IMR-90 (cell line): ENCODE measurements at regions not wholly inside any gene's neighbourhood (a gene's known extent, or its start where the extent isn't known, plus 50 kb on each side); places are given as distances from the start of the nearest gene placed in this dataset.

ENCODE experiments used
- ATAC-seq: fragments of 200-7000 bp; cut with Tn5 transposase; 2 replicates; pipeline ENCODE4 v1.9.1; 2020; ENCODE audit warnings: low read depth, mild to moderate bottlenecking, moderate library complexity
- BruUV-seq: library from RNA; stranded (reverse); fragments of 400-500 nt; replicated peaks from 2 replicates; lab custom pipeline; 2021; lab: Mats Ljungman, UMichigan
- CTCF ChIA-PET: fragments of 300-600 bp; formaldehyde crosslinking; extraction: SDS; loops from one replicate; lab custom pipeline; 2021; ENCODE audit warnings: antibody characterized with exemption; lab: Yijun Ruan, JAX
- POLR2A ChIA-PET: fragments of 300-600 bp; sonication (Branson Sonifier 250); formaldehyde crosslinking; loops from one replicate; lab custom pipeline; 2022; ENCODE audit warnings: antibody characterized with exemption; ENCODE audit not compliant: unreplicated experiment; lab: Charles Lee
- DNase-seq: peaks from one replicate; pipeline ENCODE4 v3.0.0; 2013
- H2AFZ ChIP-seq: replicated peaks from 2 replicates; pipeline ENCODE3; 2013; ENCODE audit warnings: low read length, mild to moderate bottlenecking; ENCODE audit not compliant: poor library complexity
- H2AK5ac ChIP-seq: 2 replicates; pipeline ENCODE4 v1.6.1; 2013; ENCODE audit warnings: low read depth, low read length, inconsistent platforms
- H2AK9ac ChIP-seq: replicated peaks from 2 replicates; pipeline ENCODE3; 2013; ENCODE audit warnings: mild to moderate bottlenecking, low read depth, low read length, moderate library complexity; ENCODE audit not compliant: poor library complexity
- H2BK120ac ChIP-seq: 2 replicates; pipeline ENCODE4 v1.6.1; 2013; ENCODE audit warnings: low read depth, low read length, inconsistent platforms
- H2BK15ac ChIP-seq: 3 replicates; pipeline ENCODE4 v1.6.1; 2013; ENCODE audit warnings: low read depth, low read length, inconsistent platforms
- H2BK20ac ChIP-seq: 2 replicates; pipeline ENCODE4 v1.6.1; 2013; ENCODE audit warnings: low read depth, mild to moderate bottlenecking, inconsistent platforms, low read length, moderate library complexity
- H2BK5ac ChIP-seq: 2 replicates; pipeline ENCODE4 v1.6.1; 2013; ENCODE audit warnings: mild to moderate bottlenecking, low read depth, low read length, inconsistent platforms; ENCODE audit not compliant: poor library complexity, severe bottlenecking
- H3K14ac ChIP-seq: replicated peaks from 2 replicates; pipeline ENCODE4 v1.6.1; 2013; ENCODE audit warnings: low read depth, low read length, inconsistent platforms
- H3K18ac ChIP-seq: 2 replicates; pipeline ENCODE4 v1.6.1; 2013; ENCODE audit warnings: low read depth, low read length, control low read depth
- H3K23ac ChIP-seq: 2 replicates; pipeline ENCODE4 v1.6.1; 2013; ENCODE audit warnings: low read depth, low read length, inconsistent platforms
- H3K27ac ChIP-seq: 2 replicates; pipeline ENCODE4 v1.5.1; 2013; ENCODE audit warnings: mild to moderate bottlenecking, control low read depth, low read length; ENCODE audit not compliant: insufficient read depth
- H3K27me3 ChIP-seq: 2 replicates; pipeline ENCODE4 v1.6.1; 2013; ENCODE audit warnings: low read length; ENCODE audit not compliant: control insufficient read depth, insufficient read depth
- H3K36me3 ChIP-seq: 2 replicates; pipeline ENCODE4 v1.6.1; 2013; ENCODE audit warnings: low read length, mixed read lengths; ENCODE audit not compliant: control insufficient read depth, insufficient read depth
- H3K4ac ChIP-seq: 2 replicates; pipeline ENCODE4 v1.6.1; 2013; ENCODE audit warnings: low read depth, low read length, inconsistent platforms
- H3K4me1 ChIP-seq: 2 replicates; pipeline ENCODE4 v1.6.1; 2013; ENCODE audit warnings: low read length, mixed read lengths; ENCODE audit not compliant: control insufficient read depth, insufficient read depth
- H3K4me2 ChIP-seq: 2 replicates; pipeline ENCODE4 v1.6.1; 2013; ENCODE audit warnings: low read depth, mild to moderate bottlenecking, control low read depth, low read length, moderate library complexity
- H3K4me3 ChIP-seq: 2 replicates; pipeline ENCODE4 v1.5.1; 2013; ENCODE audit warnings: low read depth, mild to moderate bottlenecking, control low read depth, low read length, moderate library complexity; ENCODE audit not compliant: insufficient read depth
- H3K56ac ChIP-seq: 2 replicates; pipeline ENCODE4 v1.6.1; 2013; ENCODE audit warnings: low read length, inconsistent platforms; ENCODE audit not compliant: insufficient read depth; ENCODE audit errors: extremely low read depth
- H3K79me1 ChIP-seq, 2 experiments: 2 replicates each; pipeline ENCODE4 v1.6.1; 2013; ENCODE audit warnings: low read length in 2 of 2, inconsistent platforms in 1 of 2, low read depth in 1 of 2
- H3K9ac ChIP-seq: 2 replicates; pipeline ENCODE4 v1.6.1; 2013; ENCODE audit warnings: low read depth, low read length, control low read depth
- H3K9me1 ChIP-seq: 2 replicates; pipeline ENCODE4 v1.6.1; 2013; ENCODE audit warnings: low read length, inconsistent platforms; ENCODE audit not compliant: insufficient read depth
- H3K9me3 ChIP-seq: 2 replicates; pipeline ENCODE4 v1.6.1; 2013; ENCODE audit warnings: low read length; ENCODE audit not compliant: control insufficient read depth, insufficient read depth
- H4K20me1 ChIP-seq: 2 replicates; pipeline ENCODE4 v1.6.1; 2013; ENCODE audit warnings: low read length, inconsistent platforms; ENCODE audit not compliant: insufficient read depth
- H4K5ac ChIP-seq: 2 replicates; pipeline ENCODE4 v1.6.1; 2013; ENCODE audit warnings: mild to moderate bottlenecking, low read depth, low read length, control low read depth
- H4K8ac ChIP-seq, 2 experiments: 2 replicates each; pipeline ENCODE4 v1.6.1; 2013; ENCODE audit warnings: low read depth in 2 of 2, low read length in 2 of 2, control low read depth in 1 of 2, inconsistent platforms in 1 of 2
- H4K91ac ChIP-seq: 2 replicates; pipeline ENCODE4 v1.6.1; 2013; ENCODE audit warnings: low read depth, low read length, inconsistent platforms; ENCODE audit not compliant: insufficient read depth
- BHLHE40 ChIP-seq: fragments of 150-350 bp; IDR thresholded peaks from 2 replicates; pipeline ENCODE4 v1.6.1; 2016; ENCODE audit warnings: mild to moderate bottlenecking, low read depth, low read length
- CTCF ChIP-seq: conservative IDR thresholded peaks from 2 replicates; pipeline ENCODE4 v1.5.1; 2012; ENCODE audit warnings: mild to moderate bottlenecking, low read depth, low read length, improper control_type of control experiment
- FOS ChIP-seq: fragments of 150-350 bp; IDR thresholded peaks from 2 replicates; pipeline ENCODE4 v1.6.1; 2016; ENCODE audit warnings: low read depth, low read length
- MXI1 ChIP-seq: IDR thresholded peaks from 2 replicates; pipeline ENCODE4 v1.6.1; 2012; ENCODE audit warnings: low read depth, mild to moderate bottlenecking, low read length, moderate library complexity, borderline replicate concordance
- RAD21 ChIP-seq: IDR thresholded peaks from 2 replicates; pipeline ENCODE4 v1.6.1; 2012; ENCODE audit warnings: low read length, improper control_type of control experiment
- RFX5 ChIP-seq: IDR thresholded peaks from 2 replicates; pipeline ENCODE4 v1.8.0; 2012; ENCODE audit warnings: low read depth, mild to moderate bottlenecking, low read length, moderate library complexity
- SMC3 ChIP-seq: fragments of 150-350 bp; IDR thresholded peaks from 2 replicates; pipeline ENCODE4 v1.6.1; 2016; ENCODE audit warnings: low read depth, mild to moderate bottlenecking, antibody characterized with exemption, low read length, moderate library complexity
- WGBS, 2 experiments: methylation state at CpG; one replicate each; pipeline versions ENCODE4 v1.1.5 to v1.1.7; 2013; ENCODE audit warnings: missing lambda C conversion rate in 2 of 2; ENCODE audit not compliant: insufficient read length in 1 of 2; ENCODE audit errors: extremely low coverage in 2 of 2; 5-methylcytosine and 5-hydroxymethylcytosine counted together
- dilution Hi-C: fragments of 300-500 bp; cut with HindIII; formaldehyde crosslinking; loops from one replicate; pipeline ENCODE4 v1.14.3; 2018; ENCODE audit warnings: low sequenced_read_pairs; ENCODE audit not compliant: unreplicated experiment
- in situ Hi-C: fragments of 300-500 bp; cut with MboI; formaldehyde crosslinking; loops from 3 replicates; pipeline ENCODE4 v1.14.3; 2019; ENCODE audit warnings: low sequenced_read_pairs, inconsistent platforms, mixed read lengths
- intact Hi-C: fragments of 100-400 bp; cut with micrococcal nuclease; formaldehyde crosslinking; loops from 2 replicates; pipeline ENCODE4 v1.10.0; 2022

GRCh38 chr12:60279221-60279620, 683.4 kb downstream of the SLC16A7 start:
- Histone ChIP-seq H2AK5ac (no peak overlapping the region), H3K27me3 (no peaks in the 10 kb centered on the region), H4K20me1 (no peaks in the 10 kb centered on the region), H3K4me3 (no peak overlapping the region), H4K91ac (peak overlapping the region; percentile 36; the same call in 1 of the 2 replicates), H2BK20ac (peak overlapping the region; percentile 99), H3K23ac (peak overlapping the region; percentile 28; the same call in 1 of the 2 replicates), H2BK15ac (peak overlapping the region; percentile 75; the same call in 2 of the 3 replicates), H3K36me3 (no peaks in the 10 kb centered on the region), H4K5ac (no peak overlapping the region), H3K79me1 (no peaks in the 10 kb centered on the region), H3K27ac (no peak overlapping the region), H2BK5ac (peak overlapping the region; percentile 87), H4K8ac (peak overlapping the region in 1 of 2 experiments; percentile 84; a peak in 3 of 4 replicates), H3K4me2 (peak overlapping the region; percentile 34; the same call in 1 of the 2 replicates), H3K18ac (peak overlapping the region; percentile 22; the same call in 1 of the 2 replicates), H3K4ac (peak overlapping the region; percentile 83), H2AK9ac (no peak overlapping the region), H3K9me3 (no peaks in the 10 kb centered on the region), H3K9me1 (0 out of 2 replicates have a peak, but pooled peaks cover 3% of the 10 kb centered on the region), H3K14ac (peak overlapping the region; percentile 83; the same call in 1 of the 2 replicates), H3K56ac (peak overlapping the region; percentile 70; the same call in 1 of the 2 replicates), H2BK120ac (peak overlapping the region; percentile 92), H3K9ac (no peak overlapping the region), H2AFZ (no peak overlapping the region), H3K4me1 (peaks cover 8% of the 10 kb centered on the region)
- DNase-seq (peak; percentile 84), ATAC-seq (peak; percentile 98)
- TF ChIP-seq BHLHE40 (0 out of 2 replicates have a peak, but pooled peaks have one; percentile 15), MXI1 (no peak), CTCF (no peak), FOS (peak; percentile 48; the same call in 1 of the 2 replicates), RFX5 (no peak), RAD21 (no peak), SMC3 (no peak)
- in situ Hi-C loops: no loop called here
- CTCF ChIA-PET: interaction anchor here (1.5 kb wide), 1 partner anchor 67 kb away, joined by 3 read pairs; no protein-coding TSS in a partner anchor
- intact Hi-C loops: no loop called here
- dilution Hi-C loops: no loop called here
- POLR2A ChIA-PET: no interaction called here
- no TSS peak for BruUV-seq
- WGBS, 2 experiments: no CpG with 5 or more reads among the region's 1 CpG
